GM06990 (cell line): ENCODE measurements at regions not wholly inside any gene's neighbourhood (a gene's known extent, or its start where the extent isn't known, plus 50 kb on each side); places are given as distances from the start of the nearest gene placed in this dataset.
"Not testable (repeated sequence)": the region's sequence is repeated elsewhere in the genome, so short reads cannot be mapped to it uniquely, and the experiment has no call there.

ENCODE experiments used
- DNase-seq: peaks from one replicate; pipeline ENCODE4 v3.0.0-alpha.2; 2011; ENCODE audit not compliant: insufficient read length; ENCODE audit errors: extremely low read depth
- H3K27me3 ChIP-seq: replicated peaks from 2 replicates; pipeline ENCODE4 v1.6.0; 2011; ENCODE audit warnings: low read length; ENCODE audit not compliant: control insufficient read depth, insufficient read depth
- H3K36me3 ChIP-seq: 2 replicates; pipeline ENCODE4 v1.5.1; 2011; ENCODE audit warnings: low read length; ENCODE audit not compliant: control insufficient read depth, insufficient read depth
- H3K4me3 ChIP-seq: replicated peaks from 2 replicates; pipeline ENCODE4 v1.5.1; 2011; ENCODE audit warnings: low read depth, mild to moderate bottlenecking, control low read depth, low read length
- CTCF ChIP-seq: IDR thresholded peaks from 2 replicates; pipeline ENCODE4 v1.5.1; 2011; ENCODE audit warnings: low read length, control low read depth, mild to moderate bottlenecking, inconsistent platforms; ENCODE audit not compliant: insufficient read depth, poor library complexity, severe bottlenecking

- Histone ChIP-seq H3K36me3 (no peaks in the 10 kb centered on the region), H3K4me3 (no peak overlapping the region), H3K27me3 (no peaks in the 10 kb centered on the region)
- no peak for DNase-seq
- TF ChIP-seq CTCF, result no peak
These were observed 600.5 kb downstream of the SATB2 start for GRCh38 chr2:198857246-198857645.

- not testable (repeated sequence) for H3K4me3 ChIP-seq, DNase-seq, H3K36me3 ChIP-seq, H3K27me3 ChIP-seq
These were observed 602.0 kb downstream of the SATB2 start for GRCh38 chr2:198855746-198856145.

GRCh38 chr2:198852248-198852647 lies 605.5 kb downstream of the SATB2 start:
- Histone ChIP-seq H3K27me3 (no peaks in the 10 kb centered on the region), H3K36me3 (no peaks in the 10 kb centered on the region), H3K4me3 (no peak overlapping the region)
- no peak for TF ChIP-seq CTCF
- DNase-seq, result no peak

- DNase-seq, result no peak
- Histone ChIP-seq H3K27me3 (no peaks in the 10 kb centered on the region), H3K4me3 (no peak overlapping the region), H3K36me3 (no peaks in the 10 kb centered on the region)
- TF ChIP-seq CTCF, result no peak
These were observed 632.2 kb downstream of the SATB2 start for GRCh38 chr2:198825534-198825933.

GRCh38 chr2:198817536-198817935 lies 640.2 kb downstream of the SATB2 start:
- DNase-seq, result no peak
- Histone ChIP-seq H3K36me3 (no peaks in the 10 kb centered on the region), H3K27me3 (no peaks in the 10 kb centered on the region), H3K4me3 (no peak overlapping the region)
- TF ChIP-seq CTCF, result no peak

GRCh38 chr2:198815626-198816025 lies 642.1 kb downstream of the SATB2 start:
- no peak overlapping the region for H3K4me3 ChIP-seq
- no peaks in the 10 kb centered on the region for H3K27me3 ChIP-seq
- TF ChIP-seq CTCF, result no peak
- DNase-seq, result no peak
- no peaks in the 10 kb centered on the region for H3K36me3 ChIP-seq
